ENCODE measurements at regions not wholly inside any gene's neighbourhood (a gene's known extent, or its start where the extent isn't known, plus 50 kb on each side); places are given as distances from the start of the nearest gene placed in this dataset.

DNA sequence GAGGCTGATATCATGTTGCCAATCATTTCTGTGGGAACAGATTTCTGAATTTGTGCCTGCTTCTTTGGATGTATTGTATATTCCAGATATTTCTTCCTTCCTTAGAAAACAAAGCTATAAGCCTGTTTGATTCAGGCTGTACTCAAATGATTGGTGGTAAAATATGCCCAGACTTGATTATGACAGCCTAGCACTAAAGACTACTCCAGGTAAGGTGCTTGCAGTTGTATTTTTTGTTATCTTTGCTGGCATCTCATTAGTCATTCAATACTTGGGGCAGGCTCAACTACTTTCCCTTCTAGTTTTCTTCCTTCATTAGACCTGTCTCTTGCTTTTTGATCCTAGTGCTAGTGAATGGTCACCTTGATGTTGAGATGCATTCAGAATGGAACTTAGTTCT is 90.6 kb downstream of the ZNF518B start (continued):
- TF ChIP-seq, protein P1, sequence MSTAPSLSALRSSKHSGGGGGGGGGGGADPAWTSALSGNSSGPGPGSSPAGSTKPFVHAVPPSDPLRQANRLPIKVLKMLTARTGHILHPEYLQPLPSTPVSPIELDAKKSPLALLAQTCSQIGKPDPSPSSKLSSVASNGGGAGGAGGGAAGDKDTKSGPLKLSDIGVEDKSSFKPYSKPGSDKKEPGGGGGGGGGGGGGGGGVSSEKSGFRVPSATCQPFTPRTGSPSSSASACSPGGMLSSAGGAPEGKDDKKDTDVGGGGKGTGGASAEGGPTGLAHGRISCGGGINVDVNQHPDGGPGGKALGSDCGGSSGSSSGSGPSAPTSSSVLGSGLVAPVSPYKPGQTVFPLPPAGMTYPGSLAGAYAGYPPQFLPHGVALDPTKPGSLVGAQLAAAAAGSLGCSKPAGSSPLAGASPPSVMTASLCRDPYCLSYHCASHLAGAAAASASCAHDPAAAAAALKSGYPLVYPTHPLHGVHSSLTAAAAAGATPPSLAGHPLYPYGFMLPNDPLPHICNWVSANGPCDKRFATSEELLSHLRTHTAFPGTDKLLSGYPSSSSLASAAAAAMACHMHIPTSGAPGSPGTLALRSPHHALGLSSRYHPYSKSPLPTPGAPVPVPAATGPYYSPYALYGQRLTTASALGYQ (CRISPR knock-in tag; IDR thresholded peaks at IDR 0.05): no peak
- no peak for TF ChIP-seq ZSCAN30 (CRISPR knock-in tag; IDR thresholded peaks at IDR 0.05)
- TF ChIP-seq ZNF7 (CRISPR knock-in tag; IDR thresholded peaks at IDR 0.05): no peak
- no peak for TF ChIP-seq ZMYM3 (CRISPR knock-in tag; IDR thresholded peaks at IDR 0.05)
- TF ChIP-seq, protein P2, sequence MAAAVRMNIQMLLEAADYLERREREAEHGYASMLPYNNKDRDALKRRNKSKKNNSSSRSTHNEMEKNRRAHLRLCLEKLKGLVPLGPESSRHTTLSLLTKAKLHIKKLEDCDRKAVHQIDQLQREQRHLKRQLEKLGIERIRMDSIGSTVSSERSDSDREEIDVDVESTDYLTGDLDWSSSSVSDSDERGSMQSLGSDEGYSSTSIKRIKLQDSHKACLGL (CRISPR knock-in tag; IDR thresholded peaks at IDR 0.05): no peak
- no peak for TF ChIP-seq PCBP2 (optimal IDR thresholded peaks at IDR 0.05; ENCODE audit: low read depth, low read length, poor library complexity, severe bottlenecking)

DNA sequence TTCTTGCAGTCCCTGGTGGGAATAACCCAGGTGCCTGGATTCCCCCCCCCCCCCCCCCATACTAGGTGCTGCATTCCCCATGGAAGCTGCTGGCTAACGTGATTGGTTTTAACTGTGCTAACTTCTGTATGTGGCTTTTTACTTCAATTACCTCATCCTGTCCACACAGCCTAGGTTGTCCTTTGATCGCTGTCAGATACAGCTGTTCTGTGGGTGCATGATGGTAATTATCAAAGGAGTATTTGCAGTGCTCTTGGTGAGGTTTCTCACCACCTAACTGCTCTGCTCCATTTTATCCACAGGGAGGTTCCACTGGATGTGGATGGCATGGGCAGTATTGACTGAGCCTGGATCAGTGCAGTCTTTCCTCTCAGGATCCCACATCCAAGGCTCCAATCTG is 93.0 kb downstream of the ZNF518B start:
- FAIRE-seq: no peak
- intact Hi-C loops (cut with micrococcal nuclease; ENCODE audit: unreplicated experiment) (no loop called here), in situ Hi-C loops (cut with HindIII; ENCODE audit: extremely low pct_ligation_motif_present, low pct_unique_long_range_greater_than_20kb) (no loop called here)
- no peaks in the 10 kb centered on the region for H3K4me1 ChIP-seq (ENCODE audit: insufficient read depth, low read length)
- no peaks in the 10 kb centered on the region for H3K79me2 ChIP-seq (ENCODE audit: insufficient read depth, low read length)
- no peak for ATAC-seq
- H3K4me2 ChIP-seq (ENCODE audit: low read depth, low read length): no peak overlapping the region
- no peaks in the 10 kb centered on the region for H3K9me3 ChIP-seq (ENCODE audit: low read length)
- H3K4me3 ChIP-seq (replicated peaks in 1 of 3; ENCODE audit: insufficient read depth in 1 of 3, low read depth in 2 of 3, low read length in 3 of 3): no peak overlapping the region
- no peaks in the 10 kb centered on the region for H4K20me1 ChIP-seq (ENCODE audit: insufficient read depth, low read length)
- no peaks in the 10 kb centered on the region for H3K36me3 ChIP-seq (replicated peaks in 1 of 2; ENCODE audit: control insufficient read depth in 1 of 2, insufficient read depth in 2 of 2, low read length in 2 of 2)
- DNase-seq (ENCODE audit: low spot score): no peak
- WGBS (ENCODE audit: low lambda C conversion rate): 0% methylated on average over 2 of the region's 2 CpGs
- no peak overlapping the region for H2AFZ ChIP-seq (ENCODE audit: low read length)
- no peak overlapping the region for H3K27ac ChIP-seq (ENCODE audit: extremely low read length, insufficient read depth, low read length)
- CTCF ChIA-PET (ENCODE audit: low intra/inter-chr PET ratio, low total read pairs): no interaction called here
- POLR2A ChIA-PET: no interaction called here
- no TSS peak for BruUV-seq (replicated peaks)
- no peak overlapping the region for H3K9ac ChIP-seq (ENCODE audit: insufficient read depth, low read depth, low read length)
- no peaks in the 10 kb centered on the region; a peak in 1 of 5 replicates for H3K27me3 ChIP-seq (ENCODE audit: control insufficient read depth in 1 of 2, insufficient read depth in 2 of 2, low read length in 2 of 2)
- TF ChIP-seq, protein P3, sequence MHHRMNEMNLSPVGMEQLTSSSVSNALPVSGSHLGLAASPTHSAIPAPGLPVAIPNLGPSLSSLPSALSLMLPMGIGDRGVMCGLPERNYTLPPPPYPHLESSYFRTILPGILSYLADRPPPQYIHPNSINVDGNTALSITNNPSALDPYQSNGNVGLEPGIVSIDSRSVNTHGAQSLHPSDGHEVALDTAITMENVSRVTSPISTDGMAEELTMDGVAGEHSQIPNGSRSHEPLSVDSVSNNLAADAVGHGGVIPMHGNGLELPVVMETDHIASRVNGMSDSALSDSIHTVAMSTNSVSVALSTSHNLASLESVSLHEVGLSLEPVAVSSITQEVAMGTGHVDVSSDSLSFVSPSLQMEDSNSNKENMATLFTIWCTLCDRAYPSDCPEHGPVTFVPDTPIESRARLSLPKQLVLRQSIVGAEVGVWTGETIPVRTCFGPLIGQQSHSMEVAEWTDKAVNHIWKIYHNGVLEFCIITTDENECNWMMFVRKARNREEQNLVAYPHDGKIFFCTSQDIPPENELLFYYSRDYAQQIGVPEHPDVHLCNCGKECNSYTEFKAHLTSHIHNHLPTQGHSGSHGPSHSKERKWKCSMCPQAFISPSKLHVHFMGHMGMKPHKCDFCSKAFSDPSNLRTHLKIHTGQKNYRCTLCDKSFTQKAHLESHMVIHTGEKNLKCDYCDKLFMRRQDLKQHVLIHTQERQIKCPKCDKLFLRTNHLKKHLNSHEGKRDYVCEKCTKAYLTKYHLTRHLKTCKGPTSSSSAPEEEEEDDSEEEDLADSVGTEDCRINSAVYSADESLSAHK (CRISPR knock-in tag; IDR thresholded peaks at IDR 0.05; ENCODE audit: borderline replicate concordance): no peak
- TF ChIP-seq EED (CRISPR knock-in tag; IDR thresholded peaks at IDR 0.05): no peak
- no peak for TF ChIP-seq HDAC2 (CRISPR knock-in tag; IDR thresholded peaks at IDR 0.05)
- TF ChIP-seq, protein P4, sequence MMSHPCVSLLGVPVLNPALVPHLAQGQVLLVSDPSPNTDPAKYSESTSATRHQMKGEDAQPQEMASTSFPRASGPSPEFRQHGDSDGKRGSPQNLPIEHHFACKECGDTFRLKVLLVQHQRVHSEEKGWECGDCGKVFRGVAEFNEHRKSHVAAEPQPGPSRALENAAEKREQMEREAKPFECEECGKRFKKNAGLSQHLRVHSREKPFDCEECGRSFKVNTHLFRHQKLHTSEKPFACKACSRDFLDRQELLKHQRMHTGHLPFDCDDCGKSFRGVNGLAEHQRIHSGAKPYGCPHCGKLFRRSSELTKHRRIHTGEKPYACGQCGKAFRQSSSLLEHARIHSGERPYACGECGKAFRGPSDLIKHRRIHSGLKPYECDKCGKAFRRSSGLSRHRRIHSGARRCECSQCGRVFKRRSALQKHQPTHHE (CRISPR knock-in tag; IDR thresholded peaks at IDR 0.05; ENCODE audit: borderline replicate concordance): no peak
- no peak for TF ChIP-seq ZNF343 (CRISPR knock-in tag; IDR thresholded peaks at IDR 0.05)
- no peak for TF ChIP-seq FOSL2 (CRISPR knock-in tag; IDR thresholded peaks at IDR 0.05)
- TF ChIP-seq, protein P5, sequence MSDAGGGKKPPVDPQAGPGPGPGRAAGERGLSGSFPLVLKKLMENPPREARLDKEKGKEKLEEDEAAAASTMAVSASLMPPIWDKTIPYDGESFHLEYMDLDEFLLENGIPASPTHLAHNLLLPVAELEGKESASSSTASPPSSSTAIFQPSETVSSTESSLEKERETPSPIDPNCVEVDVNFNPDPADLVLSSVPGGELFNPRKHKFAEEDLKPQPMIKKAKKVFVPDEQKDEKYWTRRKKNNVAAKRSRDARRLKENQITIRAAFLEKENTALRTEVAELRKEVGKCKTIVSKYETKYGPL (CRISPR knock-in tag; IDR thresholded peaks at IDR 0.05): no peak
- no peak for TF ChIP-seq ZNF775 (CRISPR knock-in tag; IDR thresholded peaks at IDR 0.05; ENCODE audit: borderline replicate concordance)
- TF ChIP-seq, protein P6, sequence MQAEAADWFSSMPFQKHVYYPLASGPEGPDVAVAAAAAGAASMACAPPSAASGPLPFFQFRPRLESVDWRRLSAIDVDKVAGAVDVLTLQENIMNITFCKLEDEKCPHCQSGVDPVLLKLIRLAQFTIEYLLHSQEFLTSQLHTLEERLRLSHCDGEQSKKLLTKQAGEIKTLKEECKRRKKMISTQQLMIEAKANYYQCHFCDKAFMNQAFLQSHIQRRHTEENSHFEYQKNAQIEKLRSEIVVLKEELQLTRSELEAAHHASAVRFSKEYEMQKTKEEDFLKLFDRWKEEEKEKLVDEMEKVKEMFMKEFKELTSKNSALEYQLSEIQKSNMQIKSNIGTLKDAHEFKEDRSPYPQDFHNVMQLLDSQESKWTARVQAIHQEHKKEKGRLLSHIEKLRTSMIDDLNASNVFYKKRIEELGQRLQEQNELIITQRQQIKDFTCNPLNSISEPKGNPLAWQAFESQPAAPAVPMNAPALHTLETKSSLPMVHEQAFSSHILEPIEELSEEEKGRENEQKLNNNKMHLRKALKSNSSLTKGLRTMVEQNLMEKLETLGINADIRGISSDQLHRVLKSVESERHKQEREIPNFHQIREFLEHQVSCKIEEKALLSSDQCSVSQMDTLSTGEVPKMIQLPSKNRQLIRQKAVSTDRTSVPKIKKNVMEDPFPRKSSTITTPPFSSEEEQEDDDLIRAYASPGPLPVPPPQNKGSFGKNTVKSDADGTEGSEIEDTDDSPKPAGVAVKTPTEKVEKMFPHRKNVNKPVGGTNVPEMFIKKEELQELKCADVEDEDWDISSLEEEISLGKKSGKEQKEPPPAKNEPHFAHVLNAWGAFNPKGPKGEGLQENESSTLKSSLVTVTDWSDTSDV (CRISPR knock-in tag; IDR thresholded peaks at IDR 0.05): no peak
